ENCODE measurements at regions not wholly inside any gene's neighbourhood (a gene's known extent, or its start where the extent isn't known, plus 50 kb on each side); places are given as distances from the start of the nearest gene placed in this dataset.
"Not testable (repeated sequence)": the region's sequence is repeated elsewhere in the genome, so short reads cannot be mapped to it uniquely, and the experiment has no call there.

GRCh38 chr5:111859533-111860270 lies 102.7 kb upstream of the NREP start:
- DNase-seq = no peak

DNA sequence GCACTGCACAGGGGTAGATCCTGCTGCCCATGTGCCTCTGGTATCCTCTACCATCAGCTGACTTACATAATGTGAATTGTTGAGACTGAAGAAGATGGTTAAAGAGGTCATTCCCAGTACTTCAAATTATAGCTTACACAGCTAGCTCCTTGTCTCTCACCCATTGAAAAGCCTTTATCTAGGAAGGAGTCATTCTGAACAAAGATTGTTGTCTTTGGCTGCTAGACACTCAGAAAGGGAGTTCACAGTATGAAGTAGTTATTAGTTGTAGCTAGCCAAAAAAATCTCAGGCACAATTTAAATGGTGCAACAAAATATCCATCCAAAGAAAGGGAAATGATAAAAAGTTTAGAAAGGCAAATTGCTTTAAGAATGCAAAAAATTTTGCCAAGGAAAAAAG lies 102.0 kb upstream of the NREP start:
- no peak for DNase-seq

DNA sequence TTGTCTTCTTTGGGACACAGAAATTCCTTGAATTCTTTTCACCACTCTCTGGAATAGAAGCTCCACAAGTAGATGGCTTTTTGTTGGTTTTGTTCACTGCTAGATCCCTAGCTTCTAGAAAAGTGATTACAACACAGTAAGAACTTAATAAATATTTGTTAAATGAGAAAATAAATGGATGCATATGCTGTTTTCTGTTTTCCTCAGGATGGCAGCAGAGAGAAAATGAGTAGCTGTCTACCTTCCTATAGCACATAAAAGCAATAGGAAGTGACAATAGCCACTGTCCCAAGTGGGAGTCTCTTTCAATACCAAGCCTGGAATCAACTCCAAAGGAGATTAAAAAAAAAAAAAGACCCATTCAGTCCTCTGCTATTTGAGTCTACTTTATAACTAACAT lies 100.6 kb upstream of the NREP start:
- DNase-seq = no peak

- no peak for DNase-seq
Observed at GRCh38 chr5:111856876-111857466, 100.0 kb upstream of the NREP start.

DNA sequence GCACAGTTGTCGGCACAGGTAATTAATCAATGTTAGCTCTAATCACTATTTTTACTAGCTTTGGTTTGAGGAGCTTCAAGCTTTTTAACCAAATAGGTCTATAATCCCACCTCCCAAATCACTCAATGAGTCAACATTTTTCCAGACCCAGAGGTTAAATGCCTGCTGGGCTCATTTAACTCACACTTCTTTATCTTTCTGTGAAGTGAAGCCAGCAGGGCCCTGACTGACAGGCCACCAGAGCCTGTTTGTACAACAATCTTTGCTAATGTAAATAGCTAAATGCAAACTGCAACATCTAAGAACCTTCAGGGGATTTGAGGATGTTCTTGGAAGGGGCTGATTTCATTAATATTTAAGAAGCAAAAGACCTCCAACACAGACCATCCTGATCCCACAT lies 98.4 kb upstream of the NREP start:
- no peak for DNase-seq

DNA sequence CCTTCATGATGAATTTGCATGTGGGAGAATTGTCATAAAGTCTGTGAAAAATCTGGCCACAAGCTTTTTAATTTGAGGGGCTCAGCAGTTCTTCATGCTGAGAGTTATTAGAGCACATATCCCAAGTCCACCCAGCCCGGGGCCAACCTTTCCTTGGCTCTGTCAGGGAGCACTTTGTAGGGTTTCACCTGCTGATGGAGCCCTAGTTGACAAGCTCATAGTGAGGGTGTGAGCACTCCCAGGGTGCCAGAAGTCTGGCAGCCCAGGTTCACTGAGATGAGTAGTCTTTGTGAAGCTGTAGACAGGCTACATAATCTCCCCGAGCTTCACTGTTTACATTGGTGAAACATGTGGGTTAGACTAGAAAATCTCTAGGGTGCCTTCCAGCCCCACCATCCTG lies 97.2 kb upstream of the NREP start:
- DNase-seq = no peak

GRCh38 chr5:111853748-111854147 lies 96.8 kb upstream of the NREP start:
- DNase-seq = no peak

GRCh38 chr5:111851631-111852548 lies 94.9 kb upstream of the NREP start:
- DNase-seq = no peak

GRCh38 chr5:111848476-111848875 lies 91.5 kb upstream of the NREP start:
- DNase-seq = no peak

DNA sequence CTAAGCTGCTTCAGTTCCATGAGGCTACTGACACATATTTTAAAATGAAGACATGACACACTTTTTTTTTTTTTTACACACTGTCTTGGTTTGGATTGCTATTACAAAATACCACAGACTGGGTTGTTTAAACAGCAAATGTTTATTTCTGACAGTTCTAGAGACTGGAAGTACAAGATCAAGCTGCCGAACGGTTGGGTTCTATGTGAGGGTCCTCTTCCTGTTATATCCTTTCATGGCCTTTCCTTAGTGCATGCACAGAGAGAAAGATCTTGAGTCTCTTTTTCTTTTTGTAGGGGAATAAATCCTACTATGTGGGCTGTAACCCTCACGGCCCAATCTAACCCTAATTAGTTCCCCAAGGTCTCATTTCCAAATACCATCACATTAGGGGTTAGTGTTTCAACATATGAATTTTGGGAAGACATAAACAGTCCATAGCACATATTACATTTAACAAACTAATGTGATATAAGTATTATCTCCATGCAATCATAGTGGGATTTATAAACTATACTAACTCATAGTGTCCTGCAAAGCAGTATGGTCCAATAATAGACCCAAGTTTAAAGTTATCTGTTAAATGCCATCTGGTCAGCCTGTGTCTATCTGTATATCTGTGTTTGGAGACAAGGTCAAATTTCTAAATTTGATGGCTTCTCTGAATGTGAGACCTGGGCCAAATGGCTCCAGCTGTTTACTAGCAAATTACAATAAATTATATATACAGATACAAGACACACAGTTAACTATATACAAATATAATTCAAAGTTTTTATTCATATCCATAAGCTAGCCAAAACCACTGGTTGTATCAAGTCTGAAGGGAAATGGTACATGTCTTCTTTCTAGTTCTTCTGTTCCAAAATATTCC lies 90.3 kb upstream of the NREP start:
- no peak for DNase-seq

DNA sequence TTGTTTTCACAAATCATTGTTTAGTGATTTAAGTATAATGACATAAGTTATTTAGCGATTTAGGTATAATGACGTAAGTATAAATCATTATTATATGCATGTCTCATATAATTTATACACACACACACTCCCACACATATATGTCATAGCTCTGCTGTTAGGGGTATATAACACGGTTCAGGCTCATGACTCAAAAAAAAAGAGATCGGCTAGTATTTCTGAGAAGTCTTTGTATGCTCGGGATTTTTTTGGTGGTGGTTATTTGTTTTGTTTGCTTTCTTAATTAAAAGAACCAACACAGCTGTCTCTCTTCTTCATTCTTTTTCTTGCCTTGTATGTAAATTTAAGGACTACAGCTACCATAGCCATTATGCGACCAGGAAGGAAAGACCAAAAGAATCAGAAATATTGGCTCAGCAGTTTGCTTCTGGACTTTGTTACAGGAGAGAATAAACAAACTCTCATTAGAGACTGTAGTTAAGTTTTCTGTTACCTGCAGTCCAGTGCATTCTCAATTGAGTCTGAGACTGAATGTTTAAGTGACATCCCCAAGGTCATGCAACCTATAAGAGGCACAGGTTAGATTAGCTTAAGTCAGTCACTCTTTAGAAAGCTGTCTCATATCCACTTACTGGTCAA lies 83.2 kb upstream of the NREP start:
- no peak for DNase-seq

- DNase-seq = no peak
Observed at GRCh38 chr5:111839438-111839837, 82.4 kb upstream of the NREP start.

DNA sequence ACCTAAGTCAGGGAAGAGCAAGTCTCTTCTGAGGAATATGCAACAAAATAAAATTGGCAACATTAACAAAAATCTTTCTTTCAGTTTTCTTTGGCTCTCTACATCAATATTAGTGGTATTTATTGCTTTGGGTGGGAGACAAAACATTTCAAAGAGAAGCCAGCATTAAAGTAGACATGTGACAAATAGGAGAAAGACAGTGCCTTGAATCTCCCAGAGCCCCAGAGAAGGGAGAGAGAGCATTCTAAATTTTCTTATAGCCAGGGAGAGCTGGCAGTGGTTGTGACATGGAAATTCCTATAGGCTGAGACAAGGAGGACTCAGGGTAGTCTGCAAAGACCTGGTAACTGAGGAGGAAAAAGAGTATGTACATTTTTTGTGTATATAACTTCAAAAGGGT lies 79.4 kb upstream of the NREP start:
- no peak for DNase-seq

- no peak for DNase-seq
Observed at GRCh38 chr5:111834926-111835599, 78.1 kb upstream of the NREP start.

DNA sequence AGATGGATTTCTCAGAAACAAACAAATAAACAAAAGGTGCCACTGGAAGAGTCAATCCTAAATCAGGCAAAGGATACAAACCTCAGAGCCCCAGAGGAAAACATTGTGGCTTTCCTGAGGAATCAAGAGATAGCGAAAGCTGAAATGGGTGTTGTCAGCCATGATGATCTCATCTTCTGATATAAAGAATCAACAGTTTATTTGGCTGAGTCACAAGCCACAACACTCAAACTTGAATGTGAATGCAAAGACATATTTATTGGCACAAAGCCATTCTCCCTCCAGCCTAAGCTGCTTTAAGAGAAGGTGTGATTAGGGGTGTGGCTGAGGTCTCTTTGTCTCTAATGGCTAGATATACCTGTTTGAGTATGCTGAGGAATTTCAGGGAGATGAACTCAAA lies 73.3 kb upstream of the NREP start:
- DNase-seq = no peak

DNA sequence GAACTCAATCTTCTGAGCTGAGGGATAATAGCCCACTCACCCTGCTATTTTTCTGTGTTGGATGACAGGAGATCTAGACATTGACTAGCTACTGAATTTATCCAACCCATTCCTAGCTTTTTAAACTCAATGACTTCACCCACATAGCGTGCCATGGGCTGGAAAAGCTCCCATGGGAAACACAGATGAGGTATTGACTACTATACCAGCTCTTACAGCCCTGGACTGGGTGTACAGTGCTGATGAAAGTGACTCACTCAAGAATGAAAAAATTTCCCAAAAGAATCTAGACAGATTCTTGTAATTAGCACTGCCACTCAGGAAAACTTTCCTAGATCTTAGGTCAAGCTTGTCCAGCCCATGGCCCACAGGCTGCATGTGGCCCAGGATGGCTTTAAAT lies 72.7 kb upstream of the NREP start:
- no peak for DNase-seq

DNA sequence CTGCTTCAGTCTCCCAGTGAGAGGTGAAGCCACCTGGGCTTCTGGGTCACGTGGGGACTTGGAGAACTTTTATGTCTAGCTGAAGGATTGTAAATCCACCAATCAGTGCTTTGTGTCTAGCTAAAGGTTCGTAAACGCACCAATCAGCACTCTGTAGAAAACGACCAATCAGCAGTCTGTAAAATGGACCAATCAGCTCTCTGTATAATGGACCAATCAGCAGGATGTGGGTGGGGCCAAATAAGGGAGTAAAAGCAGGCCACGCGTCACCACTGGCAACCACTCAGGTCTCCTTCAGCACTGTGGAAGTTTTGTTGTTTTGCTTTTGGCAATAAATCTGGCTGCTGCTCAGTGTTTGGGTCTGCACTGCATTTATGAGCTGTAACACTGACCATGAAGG lies 69.1 kb upstream of the NREP start:
- DNase-seq = no peak

DNA sequence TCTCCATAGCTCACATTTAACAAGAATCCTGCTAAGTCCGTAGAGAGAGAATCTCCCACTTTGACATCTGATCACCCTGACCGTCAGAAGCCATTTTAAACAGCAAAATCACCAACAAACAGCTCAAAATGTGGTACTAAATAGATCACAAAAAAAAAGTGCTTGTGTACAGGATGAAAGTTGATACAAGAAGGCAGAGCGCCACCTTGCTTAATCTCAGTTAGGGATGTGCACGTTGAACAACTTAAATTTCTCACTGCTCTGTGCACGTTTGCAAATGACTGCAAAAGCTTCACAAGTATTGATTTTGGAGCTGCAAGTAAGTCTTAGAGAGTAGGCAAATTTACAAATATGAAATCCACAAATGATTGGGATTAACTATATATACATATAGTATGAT lies 63.1 kb upstream of the NREP start:
- no peak for DNase-seq

DNA sequence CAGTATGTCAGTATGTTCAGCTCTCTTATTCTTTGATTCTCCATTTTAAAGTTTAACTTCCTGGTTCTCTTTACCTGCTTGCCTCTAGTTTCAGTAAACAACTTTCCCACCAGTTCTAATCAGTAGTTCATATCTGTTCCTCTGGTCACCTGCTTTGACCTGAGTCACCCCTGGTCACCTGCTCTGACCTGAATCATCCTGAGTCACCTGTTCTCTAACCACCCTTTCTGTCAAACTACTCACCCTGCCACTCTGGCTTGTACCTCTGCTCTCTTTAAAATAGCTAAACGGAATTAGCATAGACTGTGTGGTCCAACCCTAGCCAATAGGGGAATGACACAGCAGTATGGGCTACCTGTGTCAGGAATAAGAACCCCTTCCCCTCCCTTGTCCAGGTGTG lies 62.0 kb upstream of the NREP start:
- DNase-seq = not testable (repeated sequence)

GRCh38 chr5:111813537-111813936 lies 56.5 kb upstream of the NREP start:
- DNase-seq = no peak

GRCh38 chr5:111810112-111810511 lies 53.1 kb upstream of the NREP start:
- DNase-seq = no peak

Measured in stimulated activated CD4-positive, alpha-beta T cell treated with anti-CD3 and anti-CD28 coated beads, Interleukin-2, amount 100 ng/mL, for 24 hours (primary cell).